H1 (cell line): ENCODE measurements at regions not wholly inside any gene's neighbourhood (a gene's known extent, or its start where the extent isn't known, plus 50 kb on each side); places are given as distances from the start of the nearest gene placed in this dataset.

ENCODE experiments used
- CTCF ChIP-seq, 3 experiments: IDR thresholded peaks; 1 replicate in 2 of 3; 2 replicates in 1 of 3; pipeline versions ENCODE4 v1.5.1 to v1.6.1; 2011; ENCODE audit warnings: low read length in 3 of 3, mild to moderate bottlenecking in 3 of 3, inconsistent platforms in 2 of 3, low read depth in 1 of 3, moderate library complexity in 1 of 3; ENCODE audit not compliant: insufficient read depth in 1 of 3; ENCODE audit errors: control extremely low read depth in 1 of 3
- PHF8 ChIP-seq: fragments of 200-600 bp; sonication (generic); conservative IDR thresholded peaks from 2 replicates; pipeline ENCODE4 v1.7.1; 2012; ENCODE audit warnings: low read depth, mild to moderate bottlenecking, inconsistent platforms, low read length, moderate library complexity
- SIN3A ChIP-seq, 2 experiments: IDR thresholded peaks in 1 of 2; conservative IDR thresholded peaks in 1 of 2; 2 replicates each; pipeline ENCODE4 v1.6.1; 2011 to 2012; ENCODE audit warnings: low read length in 2 of 2, improper control_type of control experiment in 1 of 2, low read depth in 1 of 2, mild to moderate bottlenecking in 1 of 2
- TBP ChIP-seq: IDR thresholded peaks from 2 replicates; pipeline ENCODE4 v1.6.1; 2011; ENCODE audit warnings: low read depth, low read length, improper control_type of control experiment
- TEAD4 ChIP-seq: IDR thresholded peaks from 2 replicates; pipeline ENCODE4 v1.6.1; 2012; ENCODE audit warnings: low read depth, low read length, inconsistent platforms, mixed read lengths

GRCh38 chr5:145521066-145521465 is 314.1 kb downstream of the PRELID2 start (continued):
- TF ChIP-seq CTCF (IDR thresholded peaks at IDR 0.05; ENCODE audit: control extremely low read depth in 1 of 3, insufficient read depth in 1 of 3, low read depth in 1 of 3, low read length in 3 of 3) = no peak
- TF ChIP-seq TBP = no peak
- no peak for TF ChIP-seq TEAD4
- no peak for TF ChIP-seq SIN3A (conservative IDR thresholded peaks at IDR 0.05 in 1 of 2, IDR thresholded peaks at IDR 0.05 in 1 of 2; ENCODE audit: low read depth in 1 of 2, low read length in 2 of 2)
- no peak for TF ChIP-seq PHF8
- TF ChIP-seq, all 59 proteins: peak for 0
